SK-N-SH treated with all-trans-retinoic acid at 6 μM for 48 hours (cell line): ENCODE measurements at regions not wholly inside any gene's neighbourhood (a gene's known extent, or its start where the extent isn't known, plus 50 kb on each side); places are given as distances from the start of the nearest gene placed in this dataset.

Experiments
- ARNTL ChIP-seq: fragments of 450-650 bp; formaldehyde crosslinking; IDR thresholded peaks from 2 replicates; pipeline ENCODE4 v1.5.0; 2020; ENCODE audit warnings: low read depth, mild to moderate bottlenecking, moderate library complexity, borderline replicate concordance
- BACH2 ChIP-seq: fragments of 250-450 bp; sonication (Bioruptor Pico); IDR thresholded peaks from 2 replicates; pipeline ENCODE4 v1.9.0; 2021; ENCODE audit warnings: mild to moderate bottlenecking, borderline replicate concordance
- CREB5 ChIP-seq: fragments of 250-450 bp; sonication (Bioruptor Pico); IDR thresholded peaks from 2 replicates; pipeline ENCODE4 v1.5.1; 2020; ENCODE audit warnings: low read depth, mild to moderate bottlenecking, moderate library complexity
- POU6F1 ChIP-seq: fragments of 250-450 bp; sonication (Bioruptor Pico); IDR thresholded peaks from 2 replicates; pipeline ENCODE4 v1.8.0; 2021; ENCODE audit warnings: low read depth, mild to moderate bottlenecking, moderate library complexity, borderline replicate concordance
- RARB ChIP-seq: fragments of 250-450 bp; sonication (Bioruptor Pico); IDR thresholded peaks from 2 replicates; pipeline ENCODE4 v1.8.0; 2021; ENCODE audit warnings: mild to moderate bottlenecking, moderate library complexity
- TOX ChIP-seq: fragments of 250-450 bp; sonication (Bioruptor Pico); IDR thresholded peaks from 2 replicates; pipeline ENCODE4 v1.8.0; 2021; ENCODE audit warnings: mild to moderate bottlenecking, moderate library complexity, borderline replicate concordance
- ZFP30 ChIP-seq: fragments of 450-650 bp; formaldehyde crosslinking; IDR thresholded peaks from 2 replicates; pipeline ENCODE4 v1.5.0; 2022; ENCODE audit warnings: mild to moderate bottlenecking, moderate library complexity

DNA sequence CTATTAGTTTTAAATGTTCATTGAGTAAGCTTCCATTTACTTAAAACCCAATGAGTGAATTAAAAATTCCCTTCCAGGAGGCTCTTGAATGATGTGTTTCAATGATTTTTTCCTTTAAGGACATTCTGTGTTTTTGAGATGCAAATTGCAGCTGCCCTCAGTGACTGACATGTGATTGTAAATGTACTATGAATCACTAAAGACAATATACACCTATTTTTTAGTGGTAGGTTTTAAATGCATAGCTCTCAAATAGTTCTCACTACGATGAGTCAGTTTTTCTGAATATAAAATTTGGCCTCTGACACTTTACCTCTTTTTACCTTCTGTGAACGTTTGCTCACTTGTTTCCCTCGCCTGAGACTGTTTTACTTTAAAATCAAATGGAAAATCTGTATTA is 204.7 kb downstream of the BARHL2 start:
- TF ChIP-seq RARB (CRISPR knock-in tag) (no peak), ARNTL (no peak), BACH2 (CRISPR knock-in tag) (no peak), POU6F1 (no peak), TOX (CRISPR knock-in tag) (no peak), ZFP30 (CRISPR knock-in tag) (no peak), CREB5 (CRISPR knock-in tag) (no peak)
